ENCODE measurements at regions not wholly inside any gene's neighbourhood (a gene's known extent, or its start where the extent isn't known, plus 50 kb on each side); places are given as distances from the start of the nearest gene placed in this dataset.
"Not testable (repeated sequence)": the region's sequence is repeated elsewhere in the genome, so short reads cannot be mapped to it uniquely, and the experiment has no call there.

DNA sequence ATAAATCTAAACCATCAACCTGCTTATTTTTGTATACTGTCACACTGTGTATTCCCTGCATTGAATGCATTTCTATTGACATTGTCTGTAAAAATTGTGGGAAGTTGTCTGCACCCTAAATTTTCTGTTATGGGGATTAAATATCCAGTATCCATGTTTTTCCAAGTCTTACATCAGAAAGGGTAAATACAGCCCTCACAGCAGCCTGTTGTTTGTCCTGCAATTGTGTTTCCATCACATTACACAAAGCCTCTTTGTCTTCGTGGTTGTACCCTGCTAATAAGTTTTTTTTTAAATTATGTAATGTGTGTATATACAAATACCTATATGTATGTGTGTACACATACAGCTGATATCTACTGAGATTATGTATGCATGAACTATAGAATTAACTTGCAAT is 109.2 kb upstream of the PTPN20 start:
- not testable (repeated sequence) for DNase-seq (ENCODE audit: low read depth)

DNA sequence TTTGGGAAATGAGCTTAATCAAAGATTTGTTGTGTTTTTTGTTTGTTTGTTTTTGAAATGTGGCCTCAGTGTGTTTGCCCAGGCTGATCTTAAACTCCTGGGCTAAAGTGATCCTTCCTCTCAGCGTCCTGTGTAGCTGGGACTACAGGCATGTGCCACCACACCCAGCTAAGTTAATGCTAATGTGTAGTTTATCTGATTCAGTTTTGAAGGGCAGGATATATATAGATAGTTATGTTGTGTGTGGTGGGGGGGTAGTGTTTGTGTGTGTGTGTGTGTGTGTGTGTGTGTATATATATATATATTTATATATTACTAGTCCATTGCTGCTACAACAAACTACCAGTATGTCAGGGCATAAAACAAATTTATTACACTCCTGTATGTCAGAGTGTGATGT is 108.1 kb upstream of the PTPN20 start:
- not testable (repeated sequence) for DNase-seq (ENCODE audit: low read depth)

DNA sequence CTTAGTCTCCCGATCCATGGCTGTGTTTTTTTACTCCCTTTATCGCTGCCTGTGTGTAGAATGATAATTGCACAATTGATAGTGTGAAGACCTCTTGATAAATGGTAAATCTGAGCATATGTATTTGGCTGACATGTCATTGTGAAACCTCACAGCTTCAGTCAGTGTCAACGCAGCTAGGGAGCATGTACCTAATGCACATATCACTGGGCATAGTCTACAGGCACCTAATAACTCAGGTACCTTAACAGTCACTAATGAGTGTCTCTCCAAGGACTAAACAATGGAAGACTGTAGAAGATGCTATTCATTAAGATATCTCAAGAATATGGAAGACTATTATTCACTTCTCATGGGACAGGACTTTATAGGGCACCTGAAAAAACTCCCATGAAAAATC is 101.0 kb upstream of the PTPN20 start:
- DNase-seq (ENCODE audit: low read depth): not testable (repeated sequence)

DNA sequence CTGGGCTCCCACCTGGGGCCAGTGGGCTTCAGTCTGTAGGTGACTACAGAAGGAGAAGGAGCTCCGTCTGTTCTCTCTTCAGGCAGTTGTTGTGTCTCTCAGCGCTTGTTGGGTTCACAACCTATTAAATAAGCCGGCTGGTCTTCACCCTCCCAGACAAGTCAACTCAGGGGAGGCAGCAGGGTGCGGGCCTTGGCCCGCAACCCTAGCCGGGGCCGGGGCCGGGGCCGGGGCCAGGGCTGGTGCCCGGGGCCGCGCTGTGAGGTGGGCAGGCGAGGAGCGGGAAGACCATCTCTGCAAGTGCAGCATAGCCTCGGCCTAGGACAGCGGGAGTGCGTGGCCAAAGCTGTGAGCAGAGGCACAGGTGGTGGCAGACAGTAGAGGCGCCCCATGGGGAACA is 95.1 kb upstream of the PTPN20 start:
- not testable (repeated sequence) for DNase-seq (ENCODE audit: low read depth)

DNA sequence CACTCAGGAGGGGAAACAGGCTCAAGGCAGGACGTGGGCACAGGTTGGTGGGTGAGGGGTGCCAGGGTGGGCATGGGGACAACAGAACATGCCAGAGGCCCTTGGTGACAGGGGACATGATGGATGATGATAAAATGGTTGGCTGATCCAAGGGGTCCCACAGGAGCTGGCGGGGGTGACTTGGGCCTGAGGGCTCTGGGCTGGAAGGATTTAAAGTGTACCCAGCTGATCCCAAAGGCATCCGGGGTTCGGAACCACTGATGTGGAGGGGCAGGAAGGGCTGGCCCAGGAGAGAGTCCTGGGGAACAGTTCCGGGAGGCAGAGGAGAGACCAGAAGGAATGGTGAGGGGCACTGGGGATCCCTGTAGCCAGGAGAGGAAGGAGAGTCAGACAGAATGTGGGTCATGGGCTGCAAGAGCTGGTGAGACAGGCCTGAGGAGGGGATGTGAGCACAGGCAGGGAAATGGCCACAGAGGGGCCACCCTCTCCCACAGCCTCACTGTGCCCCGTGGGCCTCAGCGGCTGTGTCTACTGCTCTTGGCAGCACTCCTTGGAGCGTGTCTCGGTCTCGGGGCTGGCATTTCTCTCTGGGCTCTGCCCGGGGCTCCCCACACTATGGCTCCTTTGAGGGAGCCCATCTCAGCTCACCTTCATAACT is 70.7 kb upstream of the PTPN20 start:
- DNase-seq (ENCODE audit: low read depth): not testable (repeated sequence)

DNA sequence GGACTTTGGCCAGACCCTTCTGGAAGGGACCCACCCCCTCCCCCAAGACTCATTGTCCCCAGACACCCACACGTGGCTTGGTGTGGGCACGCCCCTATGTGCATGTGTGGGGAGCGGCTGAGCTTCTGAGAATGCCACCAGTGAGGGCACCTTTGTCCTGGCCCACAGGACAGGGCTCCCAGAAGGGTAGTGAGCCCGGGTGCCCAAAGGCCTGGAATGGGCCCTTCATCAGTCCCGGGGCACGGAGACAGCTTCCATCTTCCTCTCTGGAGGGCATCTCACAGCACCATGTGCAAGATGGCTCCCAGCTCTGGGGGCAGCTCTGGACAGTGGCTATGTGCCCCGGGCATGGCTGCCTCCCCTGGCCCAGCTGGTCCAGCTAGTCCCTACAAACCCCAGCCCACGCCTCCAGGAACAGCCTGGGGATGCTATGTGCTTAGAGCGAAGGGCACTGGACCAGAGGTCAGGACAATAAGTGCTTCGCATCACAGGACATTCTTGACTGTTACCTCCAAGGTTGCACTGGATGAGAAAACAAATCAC is 70.1 kb upstream of the PTPN20 start:
- DNase-seq (ENCODE audit: low read depth): not testable (repeated sequence)

DNA sequence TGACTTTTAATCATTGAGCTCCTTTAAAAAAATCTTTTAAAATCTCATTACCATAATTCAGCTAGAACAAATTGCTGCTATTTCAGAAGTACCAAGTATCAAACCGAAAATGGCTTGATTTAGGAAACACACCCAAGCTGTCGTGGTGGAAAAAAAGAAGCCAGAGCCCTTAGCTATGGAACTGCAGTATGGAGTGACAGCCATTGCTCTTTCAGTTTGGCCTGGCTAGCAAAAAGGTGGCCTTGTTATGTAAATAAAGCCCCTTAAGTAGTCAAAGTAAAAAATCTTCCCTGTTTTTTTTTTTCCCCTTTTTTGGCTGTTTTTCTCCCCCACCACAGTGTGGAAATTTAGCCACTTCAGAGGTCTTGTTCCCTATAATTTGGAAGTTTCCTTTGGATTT is 66.0 kb upstream of the PTPN20 start:
- DNase-seq (ENCODE audit: low read depth): not testable (repeated sequence)

DNA sequence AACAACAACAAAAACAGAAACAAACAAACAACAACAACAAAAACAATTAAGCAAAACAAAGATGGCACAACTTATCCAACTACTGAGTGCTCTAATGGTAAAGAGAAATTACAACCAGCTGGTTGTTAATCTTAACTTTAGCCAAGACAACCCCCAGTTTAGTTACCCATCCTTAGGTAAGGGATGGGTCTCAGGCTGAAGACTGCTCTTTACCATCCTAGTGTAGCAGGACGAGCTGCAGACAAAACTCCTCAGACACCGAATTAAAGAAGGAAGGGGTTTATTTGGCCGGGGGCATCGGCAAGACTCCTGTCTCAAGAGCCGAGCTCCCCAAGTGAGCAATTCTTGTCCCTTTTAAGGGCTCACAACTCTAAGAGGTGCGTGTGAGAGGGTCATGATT is 65.6 kb upstream of the PTPN20 start:
- DNase-seq (ENCODE audit: low read depth): not testable (repeated sequence)

DNA sequence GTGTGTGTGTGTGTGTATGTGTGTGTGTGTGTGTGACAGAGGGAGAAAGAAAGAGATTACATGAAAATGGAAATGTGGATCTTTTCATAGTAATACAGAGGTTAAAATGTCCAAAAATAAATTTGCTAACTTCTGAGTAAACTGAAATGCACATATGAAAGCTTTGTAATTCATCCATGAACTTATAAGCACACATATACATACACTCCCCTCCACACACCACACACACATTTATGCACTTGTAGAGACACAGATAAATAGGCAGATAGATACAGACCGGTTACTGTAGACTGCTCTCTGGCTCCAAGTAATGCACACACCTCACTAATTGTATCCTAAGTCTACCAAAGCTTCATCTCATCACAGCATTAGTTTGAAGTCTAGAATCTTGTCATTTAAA is 50.5 kb upstream of the PTPN20 start:
- not testable (repeated sequence) for DNase-seq (ENCODE audit: low read depth)
